DMS53 treated with DMSO at 0.1 percent for 48 hours (cell line): ENCODE measurements at regions not wholly inside any gene's neighbourhood (a gene's known extent, or its start where the extent isn't known, plus 50 kb on each side); places are given as distances from the start of the nearest gene placed in this dataset.

ENCODE experiments used
- DNase-seq: peaks from one replicate; lab custom pipeline; 2025; ENCODE audit not compliant: unreplicated experiment; lab: John Stamatoyannopoulos, UW

GRCh38 chr1:186620566-186621350 is 59.5 kb downstream of the PTGS2 start:
- DNase-seq = no peak

GRCh38 chr1:186618401-186619170 is 61.6 kb downstream of the PTGS2 start:
- peak; percentile 35 for DNase-seq

GRCh38 chr1:186617926-186618325 is 62.3 kb downstream of the PTGS2 start:
- DNase-seq = no peak

GRCh38 chr1:186616511-186616910 is 63.7 kb downstream of the PTGS2 start:
- no peak for DNase-seq

GRCh38 chr1:186615332-186615731 is 64.9 kb downstream of the PTGS2 start:
- no peak for DNase-seq

- no peak for DNase-seq
Observed at GRCh38 chr1:186611156-186611555, 69.1 kb downstream of the PTGS2 start.

- no peak for DNase-seq
Observed at GRCh38 chr1:186609183-186609582, 71.0 kb downstream of the PTGS2 start.

- peak; percentile 19 for DNase-seq
Observed at GRCh38 chr1:186605762-186606350, 74.4 kb downstream of the PTGS2 start.

GRCh38 chr1:186595969-186596368 is 84.3 kb downstream of the PTGS2 start:
- DNase-seq = no peak

- peak; percentile 76 for DNase-seq
Observed at GRCh38 chr1:186578325-186579016, 101.8 kb downstream of the PTGS2 start.

GRCh38 chr1:186577633-186578032 is 102.6 kb downstream of the PTGS2 start:
- DNase-seq = no peak

- DNase-seq = no peak
Observed at GRCh38 chr1:186577216-186577615, 103.0 kb downstream of the PTGS2 start.

- DNase-seq = no peak
Observed at GRCh38 chr1:186575348-186575747, 104.9 kb downstream of the PTGS2 start.

- no peak for DNase-seq
Observed at GRCh38 chr1:186574926-186575325, 105.3 kb downstream of the PTGS2 start.

GRCh38 chr1:186572509-186572908 is 107.7 kb downstream of the PTGS2 start:
- no peak for DNase-seq

GRCh38 chr1:186571771-186572170 is 108.5 kb downstream of the PTGS2 start:
- DNase-seq = no peak

- DNase-seq = no peak
Observed at GRCh38 chr1:186569856-186570255, 108.9 kb upstream of the PDC start.

- no peak for DNase-seq
Observed at GRCh38 chr1:186568221-186568620, 107.3 kb upstream of the PDC start.

- DNase-seq = no peak
Observed at GRCh38 chr1:186566140-186566855, 105.4 kb upstream of the PDC start.

GRCh38 chr1:186564582-186564981 is 103.7 kb upstream of the PDC start:
- no peak for DNase-seq
